HG03460 (cell line): ENCODE measurements at regions not wholly inside any gene's neighbourhood (a gene's known extent, or its start where the extent isn't known, plus 50 kb on each side); places are given as distances from the start of the nearest gene placed in this dataset.
"Not testable (repeated sequence)": the region's sequence is repeated elsewhere in the genome, so short reads cannot be mapped to it uniquely, and the experiment has no call there.

ENCODE experiments used
- ATAC-seq: cut with Tn5 transposase; IDR thresholded peaks from one replicate; pipeline ENCODE4 v1.9.1; 2021; ENCODE audit not compliant: unreplicated experiment

GRCh38 chr6:126955621-126956020 lies 162.8 kb upstream of the RSPO3 start:
- no peak for ATAC-seq

DNA sequence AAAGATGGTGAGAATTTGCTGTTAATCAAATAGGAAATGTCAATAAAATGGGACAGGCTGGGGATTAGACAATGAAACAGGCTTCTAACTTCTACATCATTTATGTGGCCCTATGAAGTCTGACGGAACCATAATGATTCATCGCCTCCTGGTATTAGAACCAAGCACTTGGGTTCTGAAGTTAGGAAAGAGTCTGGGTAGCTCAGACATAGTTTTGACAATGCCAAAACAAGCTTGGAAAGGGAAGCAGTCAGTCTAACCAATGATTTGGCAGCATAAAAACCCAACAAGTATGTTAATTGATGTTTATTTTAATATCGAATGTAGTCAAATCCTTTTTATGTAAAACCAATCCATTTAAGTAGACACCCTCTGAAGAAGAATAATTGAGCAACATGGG lies 160.8 kb upstream of the RSPO3 start:
- no peak for ATAC-seq

DNA sequence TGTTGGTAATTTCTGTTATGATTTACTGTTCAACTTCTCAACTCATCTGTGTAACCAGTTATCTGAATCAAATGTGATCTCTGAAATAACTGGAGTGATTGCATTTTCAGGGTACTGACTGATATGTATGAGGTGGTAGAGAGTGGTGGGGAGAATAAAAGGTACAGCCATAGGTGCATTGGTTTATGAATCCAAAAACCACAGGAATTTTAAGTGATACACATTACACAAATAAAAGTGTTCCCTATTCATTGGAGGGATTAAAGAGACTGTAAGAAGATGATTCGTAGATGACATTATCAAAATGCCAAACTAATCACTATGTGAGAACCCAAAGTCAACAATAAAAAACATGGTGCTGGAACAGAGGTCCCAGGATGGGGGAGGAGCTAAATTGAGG lies 158.7 kb upstream of the RSPO3 start:
- ATAC-seq, result no peak

GRCh38 chr6:126963077-126963809 lies 155.2 kb upstream of the RSPO3 start:
- no peak for ATAC-seq

GRCh38 chr6:126967296-126968005 lies 151.0 kb upstream of the RSPO3 start:
- ATAC-seq, result no peak

GRCh38 chr6:126976253-126976797 lies 142.1 kb upstream of the RSPO3 start:
- ATAC-seq, result no peak

GRCh38 chr6:126983779-126984178 lies 134.7 kb upstream of the RSPO3 start:
- no peak for ATAC-seq

DNA sequence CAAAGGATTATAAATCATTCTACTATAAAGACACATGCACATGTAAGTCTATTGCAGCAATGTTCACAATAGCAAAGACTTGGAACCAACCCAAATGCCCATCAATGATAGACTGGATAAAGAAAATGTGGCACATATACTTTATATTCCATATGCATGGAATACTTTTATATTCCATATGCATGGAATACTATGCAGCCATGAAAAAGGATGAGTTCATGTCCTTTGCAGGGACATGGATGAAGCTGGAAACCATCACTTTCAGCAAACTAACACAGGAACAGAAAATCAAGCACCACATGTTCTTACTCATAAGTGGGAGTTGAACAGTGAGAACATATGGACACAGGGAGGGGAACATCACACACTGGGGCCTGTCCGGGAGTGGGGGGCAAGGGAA lies 130.3 kb upstream of the RSPO3 start:
- ATAC-seq, result not testable (repeated sequence)

DNA sequence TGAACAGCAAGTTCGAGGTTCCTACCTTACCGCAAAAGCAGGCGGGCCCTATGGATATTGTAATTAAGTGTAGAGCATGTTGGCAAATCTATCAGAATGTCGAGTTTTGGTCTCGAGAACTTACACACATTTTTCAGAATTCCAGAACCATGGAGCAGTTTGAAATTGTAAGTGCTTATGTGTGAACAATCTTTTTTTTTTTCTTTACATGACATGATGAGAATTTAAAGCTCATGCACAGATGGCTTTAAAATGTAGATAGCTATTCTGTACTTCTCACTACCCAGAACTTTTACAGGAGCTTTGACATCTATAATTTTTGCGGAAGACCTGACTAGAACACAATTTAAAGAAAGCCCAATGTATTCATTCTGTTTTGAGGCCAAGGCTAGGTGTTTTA lies 117.8 kb upstream of the RSPO3 start:
- ATAC-seq, result no peak

DNA sequence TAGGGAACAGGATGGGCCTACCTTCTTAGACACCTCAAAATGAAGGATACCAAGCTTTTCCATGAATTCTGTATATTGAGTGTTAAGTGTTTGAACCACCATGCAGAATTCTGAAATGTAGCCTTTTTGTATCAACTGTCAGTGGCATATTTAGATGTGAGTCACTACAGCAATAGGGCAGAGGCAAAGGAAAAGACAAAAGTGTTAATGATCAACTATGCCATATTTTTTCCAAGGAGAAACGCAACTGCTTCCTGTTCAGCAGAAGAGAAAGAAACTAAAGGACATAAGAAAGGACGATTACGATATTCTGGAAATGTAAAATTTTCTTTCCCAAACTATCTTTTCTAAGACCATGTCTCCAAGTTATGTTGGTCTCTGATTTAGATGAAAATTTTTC lies 104.6 kb upstream of the RSPO3 start:
- ATAC-seq, result no peak

- no peak for ATAC-seq
Measured at GRCh38 chr6:127015858-127016257, 102.6 kb upstream of the RSPO3 start.

DNA sequence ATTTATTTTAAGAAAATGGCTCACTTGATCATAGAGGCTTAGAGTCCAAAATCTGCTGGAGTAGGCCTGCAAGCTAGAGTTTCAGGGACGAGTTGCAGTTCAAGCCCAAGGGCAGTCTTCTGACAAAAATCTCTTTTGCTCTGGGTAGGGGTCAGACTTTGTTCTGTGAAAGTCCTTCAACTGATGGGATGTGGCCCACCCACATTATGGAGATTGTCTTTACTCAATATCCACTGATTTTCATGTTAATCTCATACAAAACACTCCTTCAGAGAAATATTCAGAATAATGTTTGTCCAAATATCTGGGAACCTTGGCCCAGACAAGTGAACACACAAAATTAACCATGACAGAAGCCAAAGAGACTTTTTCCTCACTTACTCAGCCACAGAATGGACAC lies 98.6 kb upstream of the RSPO3 start:
- ATAC-seq, result no peak

- ATAC-seq, result no peak
Measured at GRCh38 chr6:127022302-127022701, 96.2 kb upstream of the RSPO3 start.

DNA sequence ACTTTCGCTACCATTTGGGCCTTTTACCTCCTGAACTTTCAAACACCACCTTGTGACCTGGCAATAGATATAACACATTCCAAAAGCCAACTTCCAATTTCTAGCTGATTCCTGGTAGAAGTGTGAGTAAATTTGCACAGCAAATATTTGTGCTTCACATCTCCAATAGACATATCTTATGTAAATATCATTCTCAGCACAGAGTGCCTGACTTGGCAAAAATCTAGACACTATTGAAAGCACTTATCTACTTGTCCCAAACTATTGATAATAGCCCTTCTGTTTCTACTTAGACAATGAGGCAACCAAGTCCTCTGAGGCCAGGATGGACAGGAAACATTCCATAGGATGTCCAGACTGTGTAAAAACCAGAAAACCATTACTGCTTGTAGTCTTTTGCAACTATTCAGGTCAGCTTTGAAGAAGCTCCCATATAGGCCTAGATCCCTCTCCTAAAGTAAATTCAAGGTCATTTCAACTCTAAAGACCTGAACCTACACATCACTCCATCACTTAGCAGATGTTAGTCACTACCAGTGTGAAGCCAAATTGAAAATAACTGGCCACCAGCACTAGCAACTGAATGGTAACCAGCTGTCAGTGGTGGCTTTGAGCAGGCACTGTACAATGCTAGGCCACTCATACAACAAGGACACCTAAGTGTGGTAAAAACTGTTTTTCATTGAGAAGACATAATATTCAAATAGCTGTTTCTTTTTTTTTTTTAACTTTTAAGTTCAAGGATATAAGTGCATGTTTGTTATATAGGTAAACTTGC lies 95.3 kb upstream of the RSPO3 start:
- no peak for ATAC-seq

DNA sequence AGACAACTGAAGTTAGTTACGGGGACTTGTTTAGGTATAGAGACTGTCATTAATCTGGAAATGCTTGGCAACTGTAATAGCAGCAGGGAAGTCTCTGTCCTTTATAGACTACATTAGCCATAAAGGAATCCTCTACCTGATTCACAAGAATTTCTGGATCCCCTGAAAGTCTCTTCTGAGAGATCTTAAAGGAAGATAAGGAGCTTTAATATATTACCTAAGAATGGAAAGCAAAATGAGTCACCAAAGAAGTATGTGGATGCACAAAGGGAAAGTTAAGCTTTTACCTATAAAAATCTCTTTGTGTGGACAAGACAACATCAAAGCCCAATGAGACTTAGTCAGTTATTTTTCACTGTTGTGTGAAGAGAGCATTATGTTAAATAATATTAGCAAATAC lies 92.2 kb upstream of the RSPO3 start:
- no peak for ATAC-seq

- ATAC-seq, result no peak
Measured at GRCh38 chr6:127030111-127030510, 88.4 kb upstream of the RSPO3 start.

GRCh38 chr6:127030836-127031235 lies 87.6 kb upstream of the RSPO3 start:
- ATAC-seq, result no peak

GRCh38 chr6:127031511-127031910 lies 87.0 kb upstream of the RSPO3 start:
- ATAC-seq, result no peak

DNA sequence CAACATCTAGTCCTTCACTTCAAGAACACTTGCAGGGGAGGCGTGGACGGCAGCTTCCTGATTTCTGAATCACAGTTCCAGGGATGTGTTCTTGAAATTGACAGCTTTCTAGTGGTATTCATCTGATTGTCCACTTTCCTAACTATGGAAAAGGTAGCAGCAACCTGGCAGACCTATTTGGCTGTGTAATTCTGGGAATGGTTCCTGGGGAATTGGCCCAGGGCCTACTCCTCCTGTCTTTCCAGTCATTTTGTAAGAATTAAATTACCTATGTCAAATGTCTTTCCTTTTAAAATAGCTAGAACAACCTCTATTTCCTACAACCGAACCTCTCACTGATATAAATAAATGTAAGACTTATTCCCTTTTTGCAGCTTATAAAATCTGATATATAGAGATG lies 85.5 kb upstream of the RSPO3 start:
- ATAC-seq, result no peak

- no peak for ATAC-seq
Measured at GRCh38 chr6:127051571-127052260, 66.8 kb upstream of the RSPO3 start.
